ENCODE measurements at regions not wholly inside any gene's neighbourhood (a gene's known extent, or its start where the extent isn't known, plus 50 kb on each side); places are given as distances from the start of the nearest gene placed in this dataset.

DNA sequence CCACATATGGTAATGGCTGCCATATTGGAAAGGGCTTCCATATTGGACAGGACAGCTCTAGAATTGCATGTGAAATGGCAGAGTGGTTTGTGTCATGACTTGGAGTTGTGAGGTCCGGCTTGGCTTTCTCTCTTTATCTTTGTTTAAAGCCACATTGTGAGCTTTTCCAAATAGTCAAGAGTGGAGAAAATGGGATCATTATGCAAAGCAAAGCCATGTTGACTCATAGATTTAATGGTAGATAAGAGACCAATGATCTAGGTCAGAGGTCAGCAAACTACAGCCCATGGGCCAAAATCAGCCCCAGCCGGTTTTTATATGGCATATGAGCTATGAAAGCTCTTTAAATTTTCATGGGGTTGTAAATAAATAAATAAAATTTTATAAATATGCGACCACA is 449.1 kb downstream of the BCL11B start:
- no peak for DNase-seq
- no peak overlapping the region for H3K56ac ChIP-seq (ENCODE audit: extremely low read depth, insufficient read depth, low read length)
- H3K4ac ChIP-seq (ENCODE audit: low read depth, low read length): no peak overlapping the region
- TF ChIP-seq CEBPB (IDR thresholded peaks at IDR 0.05; ENCODE audit: low read depth, low read length) (no peak), FOS (IDR thresholded peaks at IDR 0.05; ENCODE audit: low read depth, low read length) (no peak), RFX5 (IDR thresholded peaks at IDR 0.05; ENCODE audit: low read depth, low read length) (no peak), NFE2L2 (IDR thresholded peaks at IDR 0.05; ENCODE audit: low read depth, low read length) (no peak), POLR2A (IDR thresholded peaks at IDR 0.05; ENCODE audit: low read depth, low read length) (no peak), SMC3 (IDR thresholded peaks at IDR 0.05; ENCODE audit: low read depth, low read length) (no peak), MAZ (IDR thresholded peaks at IDR 0.05; ENCODE audit: borderline replicate concordance, low read depth, low read length) (no peak)
- H4K5ac ChIP-seq (ENCODE audit: low read depth, low read length): no peak overlapping the region
- no peak overlapping the region for H3K18ac ChIP-seq (ENCODE audit: low read depth, low read length)
- dilution Hi-C loops (cut with HindIII; ENCODE audit: low sequenced_read_pairs, unreplicated experiment): no loop called here
- in situ Hi-C loops (cut with MboI; ENCODE audit: low sequenced_read_pairs): no loop called here
- ChIA-PET POLR2A (ENCODE audit: unreplicated experiment) (no interaction called here), CTCF (no interaction called here)
- no peak overlapping the region for H3K14ac ChIP-seq (replicated peaks; ENCODE audit: low read depth, low read length)
- H2BK20ac ChIP-seq (ENCODE audit: low read depth, low read length): no peak overlapping the region
- H4K8ac ChIP-seq (ENCODE audit: low read depth in 2 of 2, low read length in 2 of 2): no peak overlapping the region
- H3K9ac ChIP-seq (ENCODE audit: low read depth, low read length): no peak overlapping the region
- no peak overlapping the region for H2AFZ ChIP-seq (replicated peaks; ENCODE audit: low read length, poor library complexity)
- intact Hi-C loops (cut with micrococcal nuclease): no loop called here
- no CpG with 5 or more reads among the region's 3 CpGs for WGBS, 2 experiments (ENCODE audit: extremely low coverage in 2 of 2, insufficient read length in 1 of 2)
- H2BK120ac ChIP-seq (ENCODE audit: low read depth, low read length): no peak overlapping the region
- H3K79me1 ChIP-seq (ENCODE audit: low read depth in 1 of 2, low read length in 2 of 2): no peaks in the 10 kb centered on the region
- no peak overlapping the region for H4K91ac ChIP-seq (ENCODE audit: insufficient read depth, low read depth, low read length)
- H2BK15ac ChIP-seq (ENCODE audit: low read depth, low read length): no peak overlapping the region
- no peak overlapping the region for H2BK5ac ChIP-seq (ENCODE audit: low read depth, low read length, poor library complexity, severe bottlenecking)
- H3K4me3 ChIP-seq (ENCODE audit: insufficient read depth, low read depth, low read length): no peak overlapping the region
- no peaks in the 10 kb centered on the region for H3K9me1 ChIP-seq (ENCODE audit: insufficient read depth, low read length)
- H3K4me1 ChIP-seq (ENCODE audit: control insufficient read depth, insufficient read depth, low read length): no peaks in the 10 kb centered on the region
- no peak overlapping the region for H3K23ac ChIP-seq (ENCODE audit: low read depth, low read length)
- BruUV-seq (replicated peaks): no TSS peak
- no peak for ATAC-seq (ENCODE audit: low read depth)
- H3K27ac ChIP-seq (ENCODE audit: insufficient read depth, low read length): no peak overlapping the region
- peaks cover 34% of the 10 kb centered on the region for H3K9me3 ChIP-seq (ENCODE audit: control insufficient read depth, insufficient read depth, low read length)
- no peaks in the 10 kb centered on the region for H4K20me1 ChIP-seq (ENCODE audit: insufficient read depth, low read length)
- H2AK9ac ChIP-seq (replicated peaks; ENCODE audit: low read depth, low read length, poor library complexity): no peak overlapping the region
- H2AK5ac ChIP-seq (ENCODE audit: low read depth, low read length): no peak overlapping the region
- no peaks in the 10 kb centered on the region for H3K27me3 ChIP-seq (ENCODE audit: control insufficient read depth, insufficient read depth, low read length)
- no peak overlapping the region for H3K4me2 ChIP-seq (ENCODE audit: low read depth, low read length)
- no peaks in the 10 kb centered on the region for H3K36me3 ChIP-seq (ENCODE audit: control insufficient read depth, insufficient read depth, low read length)

All from IMR-90 (cell line).